ENCODE measurements at regions not wholly inside any gene's neighbourhood (a gene's known extent, or its start where the extent isn't known, plus 50 kb on each side); places are given as distances from the start of the nearest gene placed in this dataset.

DNA sequence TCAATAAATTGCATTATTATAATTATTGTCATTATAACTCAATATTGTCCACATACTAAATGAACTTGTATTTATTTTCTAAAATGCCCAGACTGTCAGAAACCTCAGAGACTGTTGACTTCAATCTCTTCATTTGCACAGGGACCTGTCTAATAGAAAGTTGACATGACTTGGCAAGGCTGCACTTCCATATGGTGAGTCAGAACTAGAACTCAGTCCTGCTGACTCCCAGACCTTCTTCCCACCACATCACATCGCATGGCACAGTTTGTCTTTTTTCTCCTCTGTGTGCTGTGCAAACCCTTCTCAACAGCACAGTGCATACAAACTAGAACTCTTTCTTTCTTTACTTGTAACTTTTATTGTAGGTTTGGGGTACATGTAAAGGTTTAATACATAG is 215.1 kb upstream of the BLID start:
- intact Hi-C loops (cut with DNase I; ENCODE audit: low total_unique reads) = no loop called here
- Histone ChIP-seq H3K4me1 (no peaks in the 10 kb centered on the region), H3K36me3 (no peaks in the 10 kb centered on the region), H3K9me3 (no peaks in the 10 kb centered on the region), H3K27ac (no peak overlapping the region), H3K4me3 (no peak overlapping the region), H3K27me3 (no peaks in the 10 kb centered on the region)
- TF ChIP-seq, protein P1, sequence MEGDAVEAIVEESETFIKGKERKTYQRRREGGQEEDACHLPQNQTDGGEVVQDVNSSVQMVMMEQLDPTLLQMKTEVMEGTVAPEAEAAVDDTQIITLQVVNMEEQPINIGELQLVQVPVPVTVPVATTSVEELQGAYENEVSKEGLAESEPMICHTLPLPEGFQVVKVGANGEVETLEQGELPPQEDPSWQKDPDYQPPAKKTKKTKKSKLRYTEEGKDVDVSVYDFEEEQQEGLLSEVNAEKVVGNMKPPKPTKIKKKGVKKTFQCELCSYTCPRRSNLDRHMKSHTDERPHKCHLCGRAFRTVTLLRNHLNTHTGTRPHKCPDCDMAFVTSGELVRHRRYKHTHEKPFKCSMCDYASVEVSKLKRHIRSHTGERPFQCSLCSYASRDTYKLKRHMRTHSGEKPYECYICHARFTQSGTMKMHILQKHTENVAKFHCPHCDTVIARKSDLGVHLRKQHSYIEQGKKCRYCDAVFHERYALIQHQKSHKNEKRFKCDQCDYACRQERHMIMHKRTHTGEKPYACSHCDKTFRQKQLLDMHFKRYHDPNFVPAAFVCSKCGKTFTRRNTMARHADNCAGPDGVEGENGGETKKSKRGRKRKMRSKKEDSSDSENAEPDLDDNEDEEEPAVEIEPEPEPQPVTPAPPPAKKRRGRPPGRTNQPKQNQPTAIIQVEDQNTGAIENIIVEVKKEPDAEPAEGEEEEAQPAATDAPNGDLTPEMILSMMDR (IDR thresholded peaks at IDR 0.05) = no peak
- TF ChIP-seq POLR2A (IDR thresholded peaks at IDR 0.05) (no peak), POLR2AphosphoS5 (IDR thresholded peaks at IDR 0.05) (no peak), EP300 (IDR thresholded peaks at IDR 0.05) (no peak)
- WGBS, 5 donors = 71 to 89% (median 79%) methylated on average over 1 of the region's 1 CpG
- no peak for DNase-seq

DNA sequence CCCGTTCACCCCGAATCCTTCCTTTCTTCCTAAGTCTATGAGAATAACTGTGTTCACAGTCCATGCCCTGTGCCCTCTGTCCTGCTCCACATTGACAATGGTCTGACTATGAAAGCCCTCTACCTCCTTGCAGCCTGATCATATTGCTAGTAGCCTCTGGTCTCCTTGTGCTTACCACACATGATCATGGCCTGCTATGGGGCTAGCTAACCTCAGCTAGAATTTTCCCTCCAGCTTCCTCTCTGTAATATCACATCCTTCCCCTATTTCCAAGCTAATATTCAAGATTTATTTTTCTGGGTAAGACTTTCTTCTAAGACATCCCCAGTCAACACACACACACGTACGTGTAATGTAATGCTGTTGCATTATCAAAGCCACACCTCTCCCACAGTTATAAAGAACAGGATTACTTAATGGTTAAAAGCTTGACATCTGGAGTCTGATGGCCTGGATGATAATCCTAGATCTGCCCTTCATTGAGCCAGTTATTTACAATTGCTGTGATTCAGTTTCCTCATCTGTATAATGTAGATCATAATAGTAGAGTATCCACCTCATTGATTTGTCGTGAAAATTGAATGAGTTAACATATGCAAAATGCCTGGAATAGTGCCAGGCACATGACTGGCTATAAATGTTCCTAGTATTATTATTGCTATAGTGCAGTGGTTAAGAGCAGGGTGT is 214.4 kb upstream of the BLID start:
- TF ChIP-seq POLR2AphosphoS5 (IDR thresholded peaks at IDR 0.05) (no peak), EP300 (IDR thresholded peaks at IDR 0.05) (no peak), POLR2A (IDR thresholded peaks at IDR 0.05) (no peak)
- TF ChIP-seq, protein P1 (IDR thresholded peaks at IDR 0.05) = no peak
- WGBS, 5 donors = 73 to 78% (median 74%) methylated on average over 5 of the region's 5 CpGs
- Histone ChIP-seq H3K4me1 (no peaks in the 10 kb centered on the region), H3K27me3 (no peaks in the 10 kb centered on the region), H3K36me3 (no peaks in the 10 kb centered on the region), H3K4me3 (no peak overlapping the region), H3K27ac (no peak overlapping the region), H3K9me3 (no peaks in the 10 kb centered on the region)
- intact Hi-C loops (cut with DNase I; ENCODE audit: low total_unique reads) = no loop called here
- no peak for DNase-seq

DNA sequence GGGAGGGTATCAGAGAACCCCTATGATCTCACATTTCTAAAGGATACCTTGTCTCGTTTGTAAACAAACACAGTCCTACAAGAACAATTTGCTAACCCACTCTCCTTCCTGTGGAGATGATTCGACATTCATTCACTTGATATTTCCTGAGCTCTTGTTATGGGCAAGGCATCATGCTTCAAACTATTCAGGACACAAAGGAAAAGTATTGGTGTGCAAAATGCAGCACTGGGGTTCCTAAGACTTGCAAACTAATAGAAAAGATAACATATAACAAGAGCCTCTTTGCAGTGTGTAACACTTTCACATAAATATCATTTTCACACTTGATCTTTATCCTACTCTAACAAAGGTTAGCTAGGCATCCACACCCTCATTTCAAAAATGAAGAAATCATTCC is 211.5 kb upstream of the BLID start:
- H3K4me1 ChIP-seq = no peaks in the 10 kb centered on the region
- no peaks in the 10 kb centered on the region for H3K36me3 ChIP-seq
- H3K9me3 ChIP-seq = no peaks in the 10 kb centered on the region
- DNase-seq = no peak
- no peaks in the 10 kb centered on the region for H3K27me3 ChIP-seq
- H3K27ac ChIP-seq = no peak overlapping the region
- intact Hi-C loops (cut with DNase I; ENCODE audit: low total_unique reads) = no loop called here
- TF ChIP-seq EP300 (IDR thresholded peaks at IDR 0.05) (no peak), POLR2AphosphoS5 (IDR thresholded peaks at IDR 0.05) (no peak), POLR2A (IDR thresholded peaks at IDR 0.05) (no peak)
- TF ChIP-seq, protein P1 (IDR thresholded peaks at IDR 0.05) = no peak
- 32 to 56% (median 38%) methylated on average over 2 of the region's 2 CpGs for WGBS, 5 donors
- no peak overlapping the region for H3K4me3 ChIP-seq

DNA sequence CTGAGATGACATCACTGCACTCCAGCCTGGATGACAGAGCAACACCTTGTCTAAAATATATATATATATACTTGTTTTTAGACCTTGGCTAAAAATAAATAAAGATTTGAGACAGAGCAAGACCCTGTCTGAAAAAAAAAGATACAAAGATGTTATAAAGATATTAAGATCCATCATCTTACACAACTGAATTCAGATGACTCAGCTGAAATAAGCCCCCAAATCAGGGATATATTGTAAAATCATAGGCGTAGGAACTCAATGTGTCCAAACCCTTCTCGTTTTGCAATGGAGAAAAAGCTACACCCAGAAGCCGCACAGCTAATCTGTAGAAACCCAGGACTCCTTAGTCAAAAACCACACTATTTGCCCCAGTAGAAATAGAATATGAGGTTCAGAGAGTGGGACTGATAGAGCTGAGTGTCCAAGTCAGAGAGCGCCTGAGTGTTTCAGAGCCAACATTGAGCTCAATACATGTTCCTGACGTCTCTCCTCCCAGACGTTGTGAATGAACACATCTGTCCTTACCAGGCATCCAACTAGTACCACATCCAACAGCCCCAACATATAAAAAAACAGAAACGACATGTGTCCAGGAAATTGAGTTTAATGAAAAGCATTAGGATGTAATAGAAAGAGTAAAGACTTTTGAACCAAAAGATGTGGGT is 207.9 kb upstream of the BLID start:
- Histone ChIP-seq H3K36me3 (no peaks in the 10 kb centered on the region), H3K27ac (no peak overlapping the region), H3K27me3 (no peaks in the 10 kb centered on the region), H3K4me1 (peaks cover 0 to 8% (median 2%) of the 10 kb centered on the region in 4 donors), H3K9me3 (no peaks in the 10 kb centered on the region), H3K4me3 (no peak overlapping the region)
- TF ChIP-seq, protein P1 (IDR thresholded peaks at IDR 0.05) = no peak
- TF ChIP-seq POLR2AphosphoS5 (IDR thresholded peaks at IDR 0.05) = no peak
- no peak for TF ChIP-seq EP300 (IDR thresholded peaks at IDR 0.05)
- TF ChIP-seq POLR2A (IDR thresholded peaks at IDR 0.05) = no peak
- 59 to 81% (median 74%) methylated on average over 7 of the region's 7 CpGs for WGBS, 5 donors
- intact Hi-C loops (cut with DNase I; ENCODE audit: low total_unique reads) = no loop called here
- no peak for DNase-seq

Data from stomach (tissue), 8 donors.